ENCODE measurements at regions not wholly inside any gene's neighbourhood (a gene's known extent, or its start where the extent isn't known, plus 50 kb on each side); places are given as distances from the start of the nearest gene placed in this dataset.
A peak's percentile ranks its signal among the peaks of the same experiment; 100 is the strongest.

- Mint-ChIP-seq H3K4me1 (ENCODE audit: low read depth) (peaks cover 13% of the 10 kb centered on the region), H3K27me3 (peaks cover 44% of the 10 kb centered on the region), H3K36me3 (ENCODE audit: low read depth) (no peaks in the 10 kb centered on the region), H3K27ac (no peak overlapping the region), H3K9me3 (no peaks in the 10 kb centered on the region), H3K4me3 (peak overlapping the region; percentile 48)
Measured at GRCh38 chr3:168248383-168249204, 152.9 kb upstream of the GOLIM4 start.

GRCh38 chr3:168241156-168241555 is 145.4 kb upstream of the GOLIM4 start:
- no peak overlapping the region for H3K27ac Mint-ChIP-seq
- H3K27me3 Mint-ChIP-seq = peaks cover 8% of the 10 kb centered on the region
- H3K4me1 Mint-ChIP-seq (ENCODE audit: low read depth) = no peaks in the 10 kb centered on the region
- H3K9me3 Mint-ChIP-seq = peaks cover 10% of the 10 kb centered on the region
- H3K4me3 Mint-ChIP-seq = no peak overlapping the region
- H3K36me3 Mint-ChIP-seq (ENCODE audit: low read depth) = no peaks in the 10 kb centered on the region

GRCh38 chr3:168239287-168239686 is 143.6 kb upstream of the GOLIM4 start:
- no peaks in the 10 kb centered on the region for H3K4me1 Mint-ChIP-seq (ENCODE audit: low read depth)
- H3K4me3 Mint-ChIP-seq = no peak overlapping the region
- H3K9me3 Mint-ChIP-seq = peaks cover 10% of the 10 kb centered on the region
- H3K36me3 Mint-ChIP-seq (ENCODE audit: low read depth) = no peaks in the 10 kb centered on the region
- H3K27ac Mint-ChIP-seq = no peak overlapping the region
- H3K27me3 Mint-ChIP-seq = peaks cover 8% of the 10 kb centered on the region

GRCh38 chr3:168233001-168233400 is 137.3 kb upstream of the GOLIM4 start:
- H3K4me1 Mint-ChIP-seq (ENCODE audit: low read depth) = no peaks in the 10 kb centered on the region
- H3K27me3 Mint-ChIP-seq = no peaks in the 10 kb centered on the region
- H3K27ac Mint-ChIP-seq = no peak overlapping the region
- no peaks in the 10 kb centered on the region for H3K36me3 Mint-ChIP-seq (ENCODE audit: low read depth)
- H3K9me3 Mint-ChIP-seq = no peaks in the 10 kb centered on the region
- H3K4me3 Mint-ChIP-seq = no peak overlapping the region

GRCh38 chr3:168223085-168223484 is 127.4 kb upstream of the GOLIM4 start:
- Mint-ChIP-seq H3K27me3 (no peaks in the 10 kb centered on the region), H3K36me3 (ENCODE audit: low read depth) (no peaks in the 10 kb centered on the region), H3K9me3 (no peaks in the 10 kb centered on the region), H3K4me3 (no peak overlapping the region), H3K4me1 (ENCODE audit: low read depth) (no peaks in the 10 kb centered on the region), H3K27ac (no peak overlapping the region)

- H3K27me3 Mint-ChIP-seq = no peaks in the 10 kb centered on the region
Measured at GRCh38 chr3:168220556-168220955, 124.8 kb upstream of the GOLIM4 start.

GRCh38 chr3:168219530-168219929 is 123.8 kb upstream of the GOLIM4 start:
- Mint-ChIP-seq H3K27me3 (no peaks in the 10 kb centered on the region), H3K27ac (no peak overlapping the region), H3K36me3 (ENCODE audit: low read depth) (no peaks in the 10 kb centered on the region), H3K4me3 (no peak overlapping the region), H3K9me3 (no peaks in the 10 kb centered on the region), H3K4me1 (ENCODE audit: low read depth) (no peaks in the 10 kb centered on the region)

More at GRCh38 chr3:168220556-168220955, 124.8 kb upstream of the GOLIM4 start:
- H3K9me3 Mint-ChIP-seq = no peaks in the 10 kb centered on the region
- H3K36me3 Mint-ChIP-seq (ENCODE audit: low read depth) = no peaks in the 10 kb centered on the region
- H3K27ac Mint-ChIP-seq = no peak overlapping the region
- H3K4me3 Mint-ChIP-seq = no peak overlapping the region
- H3K4me1 Mint-ChIP-seq (ENCODE audit: low read depth) = no peaks in the 10 kb centered on the region

- no peaks in the 10 kb centered on the region for H3K27me3 Mint-ChIP-seq
- no peak overlapping the region for H3K4me3 Mint-ChIP-seq
- no peaks in the 10 kb centered on the region for H3K36me3 Mint-ChIP-seq (ENCODE audit: low read depth)
- H3K27ac Mint-ChIP-seq = no peak overlapping the region
- H3K9me3 Mint-ChIP-seq = no peaks in the 10 kb centered on the region
- H3K4me1 Mint-ChIP-seq (ENCODE audit: low read depth) = peaks cover 7% of the 10 kb centered on the region
Measured at GRCh38 chr3:168218600-168218999, 122.9 kb upstream of the GOLIM4 start.

GRCh38 chr3:168216851-168217250 is 121.1 kb upstream of the GOLIM4 start:
- Mint-ChIP-seq H3K36me3 (ENCODE audit: low read depth) (no peaks in the 10 kb centered on the region), H3K27me3 (no peaks in the 10 kb centered on the region), H3K9me3 (no peaks in the 10 kb centered on the region), H3K27ac (no peak overlapping the region), H3K4me3 (no peak overlapping the region), H3K4me1 (ENCODE audit: low read depth) (peaks cover 12% of the 10 kb centered on the region)

GRCh38 chr3:168213920-168214319 is 118.2 kb upstream of the GOLIM4 start:
- Mint-ChIP-seq H3K27ac (no peak overlapping the region), H3K4me3 (no peak overlapping the region), H3K9me3 (no peaks in the 10 kb centered on the region), H3K4me1 (ENCODE audit: low read depth) (peaks cover 12% of the 10 kb centered on the region), H3K36me3 (ENCODE audit: low read depth) (no peaks in the 10 kb centered on the region), H3K27me3 (no peaks in the 10 kb centered on the region)

- Mint-ChIP-seq H3K36me3 (ENCODE audit: low read depth) (no peaks in the 10 kb centered on the region), H3K27ac (no peak overlapping the region), H3K27me3 (no peaks in the 10 kb centered on the region), H3K4me1 (ENCODE audit: low read depth) (peaks cover 12% of the 10 kb centered on the region), H3K9me3 (no peaks in the 10 kb centered on the region), H3K4me3 (no peak overlapping the region)
Measured at GRCh38 chr3:168212664-168213285, 117.1 kb upstream of the GOLIM4 start.

- H3K36me3 Mint-ChIP-seq (ENCODE audit: low read depth) = no peaks in the 10 kb centered on the region
- no peaks in the 10 kb centered on the region for H3K9me3 Mint-ChIP-seq
- no peaks in the 10 kb centered on the region for H3K27me3 Mint-ChIP-seq
- H3K27ac Mint-ChIP-seq = no peak overlapping the region
- no peak overlapping the region for H3K4me3 Mint-ChIP-seq
- H3K4me1 Mint-ChIP-seq (ENCODE audit: low read depth) = no peaks in the 10 kb centered on the region
Measured at GRCh38 chr3:168205451-168205850, 109.7 kb upstream of the GOLIM4 start.

GRCh38 chr3:168197162-168197561 is 101.4 kb upstream of the GOLIM4 start:
- no peak overlapping the region for H3K4me3 Mint-ChIP-seq
- no peak overlapping the region for H3K27ac Mint-ChIP-seq
- H3K9me3 Mint-ChIP-seq = no peaks in the 10 kb centered on the region
- no peaks in the 10 kb centered on the region for H3K4me1 Mint-ChIP-seq (ENCODE audit: low read depth)
- no peaks in the 10 kb centered on the region for H3K27me3 Mint-ChIP-seq
- no peaks in the 10 kb centered on the region for H3K36me3 Mint-ChIP-seq (ENCODE audit: low read depth)

- no peak overlapping the region for H3K27ac Mint-ChIP-seq
- H3K9me3 Mint-ChIP-seq = no peaks in the 10 kb centered on the region
- H3K4me3 Mint-ChIP-seq = no peak overlapping the region
- no peaks in the 10 kb centered on the region for H3K4me1 Mint-ChIP-seq (ENCODE audit: low read depth)
- no peaks in the 10 kb centered on the region for H3K27me3 Mint-ChIP-seq
- H3K36me3 Mint-ChIP-seq (ENCODE audit: low read depth) = no peaks in the 10 kb centered on the region
Measured at GRCh38 chr3:168191856-168192255, 96.1 kb upstream of the GOLIM4 start.

GRCh38 chr3:168187233-168187632 is 91.5 kb upstream of the GOLIM4 start:
- Mint-ChIP-seq H3K9me3 (no peaks in the 10 kb centered on the region), H3K27me3 (no peaks in the 10 kb centered on the region), H3K27ac (no peak overlapping the region), H3K4me1 (ENCODE audit: low read depth) (no peaks in the 10 kb centered on the region), H3K4me3 (no peak overlapping the region), H3K36me3 (ENCODE audit: low read depth) (no peaks in the 10 kb centered on the region)
